WTC11 (cell line): ENCODE measurements at regions not wholly inside any gene's neighbourhood (a gene's known extent, or its start where the extent isn't known, plus 50 kb on each side); places are given as distances from the start of the nearest gene placed in this dataset.

Source experiments
- ATAC-seq: fragments of 200-7000 bp; cut with Tn5 transposase; 2 replicates; pipeline ENCODE4 v1.10.0; 2021; ENCODE audit warnings: mild to moderate bottlenecking, moderate library complexity
- CTCF ChIA-PET: fragments of 300-600 bp; sonication (Branson Sonifier 250); formaldehyde crosslinking; loops from one replicate; lab custom pipeline; 2021; ENCODE audit warnings: antibody characterized with exemption; lab: Charles Lee
- POLR2A ChIA-PET: fragments of 350-600 bp; sonication (Branson Sonifier 250); formaldehyde crosslinking; loops from one replicate; lab custom pipeline; 2021; ENCODE audit warnings: antibody characterized with exemption; lab: Charles Lee
- DNase-seq: peaks from one replicate; pipeline ENCODE4 v3.0.0; 2021; ENCODE audit warnings: low spot score
- H3K27ac Mint-ChIP-seq: 2 replicates; pipeline ENCODE4 v1.8.0; 2021; ENCODE audit warnings: mixed read lengths
- H3K27me3 Mint-ChIP-seq: 2 replicates; pipeline ENCODE4 v1.8.0; 2021; ENCODE audit warnings: low read depth, mild to moderate bottlenecking, moderate library complexity, mixed read lengths
- H3K36me3 Mint-ChIP-seq: 2 replicates; pipeline ENCODE4 v1.8.0; 2021; ENCODE audit warnings: mixed read lengths
- H3K4me1 Mint-ChIP-seq: 2 replicates; pipeline ENCODE4 v1.8.0; 2022; ENCODE audit warnings: mixed read lengths
- H3K4me3 Mint-ChIP-seq: 2 replicates; pipeline ENCODE4 v1.8.0; 2021; ENCODE audit warnings: mild to moderate bottlenecking, moderate library complexity, mixed read lengths
- H3K9me3 Mint-ChIP-seq: 2 replicates; pipeline ENCODE4 v1.8.0; 2021; ENCODE audit warnings: mixed read lengths
- CTCF ChIP-seq: fragments of 200-600 bp; IDR thresholded peaks from 2 replicates; pipeline ENCODE4 v1.8.0; 2022; ENCODE audit warnings: antibody characterized with exemption
- E2F4 ChIP-seq: sonication (generic); formaldehyde crosslinking; IDR thresholded peaks from 2 replicates; pipeline ENCODE4 v1.8.1; 2022; ENCODE audit warnings: low read depth, mild to moderate bottlenecking, moderate library complexity, missing genetic modification reagents, borderline replicate concordance
- EMX1 ChIP-seq: fragments of 250-450 bp; sonication (Bioruptor Pico); IDR thresholded peaks from 2 replicates; pipeline ENCODE4 v1.8.0; 2021; ENCODE audit warnings: mild to moderate bottlenecking
- ESRRA ChIP-seq: sonication (generic); formaldehyde crosslinking; IDR thresholded peaks from 2 replicates; pipeline ENCODE4 v1.8.1; 2022; ENCODE audit warnings: mild to moderate bottlenecking, missing genetic modification reagents, borderline replicate concordance
- NFE2L1 ChIP-seq: sonication (generic); formaldehyde crosslinking; IDR thresholded peaks from 2 replicates; pipeline ENCODE4 v1.8.1; 2023; ENCODE audit warnings: missing genetic modification reagents
- PRRX2 ChIP-seq: fragments of 250-450 bp; sonication (Bioruptor Pico); IDR thresholded peaks from 2 replicates; pipeline ENCODE4 v1.8.0; 2021; ENCODE audit warnings: mild to moderate bottlenecking
- SMAD4 ChIP-seq: sonication (generic); formaldehyde crosslinking; IDR thresholded peaks from 2 replicates; pipeline ENCODE4 v1.8.0; 2022; ENCODE audit warnings: mild to moderate bottlenecking, missing genetic modification reagents
- TEAD1 ChIP-seq: sonication (generic); formaldehyde crosslinking; IDR thresholded peaks from 2 replicates; pipeline ENCODE4 v1.8.0; 2022; ENCODE audit warnings: mild to moderate bottlenecking, missing genetic modification reagents
- USF1 ChIP-seq: sonication (generic); formaldehyde crosslinking; IDR thresholded peaks from 2 replicates; pipeline ENCODE4 v1.8.0; 2022; ENCODE audit warnings: mild to moderate bottlenecking, missing genetic modification reagents
- ZNF423 ChIP-seq: fragments of 250-450 bp; sonication (Bioruptor Pico); IDR thresholded peaks from 2 replicates; pipeline ENCODE4 v2.1.2; 2022; ENCODE audit warnings: mild to moderate bottlenecking, moderate library complexity
- ZNF425 ChIP-seq: fragments of 250-450 bp; sonication (Bioruptor Pico); conservative IDR thresholded peaks from 2 replicates; pipeline ENCODE4 v1.9.0; 2021; ENCODE audit warnings: mild to moderate bottlenecking
- TF ChIP-seq, protein P1 (sequence below): fragments of 250-450 bp; sonication (Bioruptor Pico); IDR thresholded peaks from 2 replicates; pipeline ENCODE4 v1.9.0; 2021; ENCODE audit warnings: mild to moderate bottlenecking, borderline replicate concordance
- TF ChIP-seq, protein P2 (sequence below): sonication (generic); formaldehyde crosslinking; IDR thresholded peaks from 2 replicates; pipeline ENCODE4 v1.8.1; 2023; ENCODE audit warnings: mild to moderate bottlenecking, missing genetic modification reagents
- TF ChIP-seq, protein P3 (sequence below): sonication (generic); formaldehyde crosslinking; conservative IDR thresholded peaks from 2 replicates; pipeline ENCODE4 v1.8.1; 2023; ENCODE audit warnings: mild to moderate bottlenecking, low read depth, missing genetic modification reagents, moderate library complexity
- TF ChIP-seq, protein P4 (sequence below): sonication (generic); formaldehyde crosslinking; IDR thresholded peaks from 2 replicates; pipeline ENCODE4 v1.8.1; 2022; ENCODE audit warnings: missing genetic modification reagents, borderline replicate concordance

DNA sequence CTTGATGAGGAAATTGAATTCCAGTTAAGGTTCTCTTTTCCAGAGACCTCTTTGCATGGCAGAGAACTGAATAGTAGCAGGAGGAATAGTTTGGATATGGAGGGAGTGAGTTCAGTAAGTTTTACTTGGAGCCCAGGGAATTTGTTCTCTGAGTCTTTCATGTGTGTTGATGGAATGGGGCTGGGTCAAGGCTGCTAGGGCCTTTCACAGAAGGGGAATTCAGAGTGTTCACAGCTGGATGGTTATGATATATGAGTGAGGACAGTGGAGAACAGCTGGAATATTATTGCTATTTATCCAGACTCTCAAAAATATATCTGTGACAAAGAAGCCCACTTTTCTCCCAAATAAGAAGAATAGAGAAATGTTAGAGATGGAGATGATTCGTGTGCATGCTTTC is 372.8 kb downstream of the PLK2 start (continued):
- TF ChIP-seq CTCF, result no peak
- TF ChIP-seq SMAD4 (CRISPR knock-in tag), result no peak
- TF ChIP-seq EMX1, result no peak
- TF ChIP-seq ESRRA (CRISPR knock-in tag), result no peak
- TF ChIP-seq, protein P1, sequence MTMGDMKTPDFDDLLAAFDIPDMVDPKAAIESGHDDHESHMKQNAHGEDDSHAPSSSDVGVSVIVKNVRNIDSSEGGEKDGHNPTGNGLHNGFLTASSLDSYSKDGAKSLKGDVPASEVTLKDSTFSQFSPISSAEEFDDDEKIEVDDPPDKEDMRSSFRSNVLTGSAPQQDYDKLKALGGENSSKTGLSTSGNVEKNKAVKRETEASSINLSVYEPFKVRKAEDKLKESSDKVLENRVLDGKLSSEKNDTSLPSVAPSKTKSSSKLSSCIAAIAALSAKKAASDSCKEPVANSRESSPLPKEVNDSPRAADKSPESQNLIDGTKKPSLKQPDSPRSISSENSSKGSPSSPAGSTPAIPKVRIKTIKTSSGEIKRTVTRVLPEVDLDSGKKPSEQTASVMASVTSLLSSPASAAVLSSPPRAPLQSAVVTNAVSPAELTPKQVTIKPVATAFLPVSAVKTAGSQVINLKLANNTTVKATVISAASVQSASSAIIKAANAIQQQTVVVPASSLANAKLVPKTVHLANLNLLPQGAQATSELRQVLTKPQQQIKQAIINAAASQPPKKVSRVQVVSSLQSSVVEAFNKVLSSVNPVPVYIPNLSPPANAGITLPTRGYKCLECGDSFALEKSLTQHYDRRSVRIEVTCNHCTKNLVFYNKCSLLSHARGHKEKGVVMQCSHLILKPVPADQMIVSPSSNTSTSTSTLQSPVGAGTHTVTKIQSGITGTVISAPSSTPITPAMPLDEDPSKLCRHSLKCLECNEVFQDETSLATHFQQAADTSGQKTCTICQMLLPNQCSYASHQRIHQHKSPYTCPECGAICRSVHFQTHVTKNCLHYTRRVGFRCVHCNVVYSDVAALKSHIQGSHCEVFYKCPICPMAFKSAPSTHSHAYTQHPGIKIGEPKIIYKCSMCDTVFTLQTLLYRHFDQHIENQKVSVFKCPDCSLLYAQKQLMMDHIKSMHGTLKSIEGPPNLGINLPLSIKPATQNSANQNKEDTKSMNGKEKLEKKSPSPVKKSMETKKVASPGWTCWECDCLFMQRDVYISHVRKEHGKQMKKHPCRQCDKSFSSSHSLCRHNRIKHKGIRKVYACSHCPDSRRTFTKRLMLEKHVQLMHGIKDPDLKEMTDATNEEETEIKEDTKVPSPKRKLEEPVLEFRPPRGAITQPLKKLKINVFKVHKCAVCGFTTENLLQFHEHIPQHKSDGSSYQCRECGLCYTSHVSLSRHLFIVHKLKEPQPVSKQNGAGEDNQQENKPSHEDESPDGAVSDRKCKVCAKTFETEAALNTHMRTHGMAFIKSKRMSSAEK (CRISPR knock-in tag), result no peak
- TF ChIP-seq, protein P2, sequence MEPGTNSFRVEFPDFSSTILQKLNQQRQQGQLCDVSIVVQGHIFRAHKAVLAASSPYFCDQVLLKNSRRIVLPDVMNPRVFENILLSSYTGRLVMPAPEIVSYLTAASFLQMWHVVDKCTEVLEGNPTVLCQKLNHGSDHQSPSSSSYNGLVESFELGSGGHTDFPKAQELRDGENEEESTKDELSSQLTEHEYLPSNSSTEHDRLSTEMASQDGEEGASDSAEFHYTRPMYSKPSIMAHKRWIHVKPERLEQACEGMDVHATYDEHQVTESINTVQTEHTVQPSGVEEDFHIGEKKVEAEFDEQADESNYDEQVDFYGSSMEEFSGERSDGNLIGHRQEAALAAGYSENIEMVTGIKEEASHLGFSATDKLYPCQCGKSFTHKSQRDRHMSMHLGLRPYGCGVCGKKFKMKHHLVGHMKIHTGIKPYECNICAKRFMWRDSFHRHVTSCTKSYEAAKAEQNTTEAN (CRISPR knock-in tag), result no peak

DNA sequence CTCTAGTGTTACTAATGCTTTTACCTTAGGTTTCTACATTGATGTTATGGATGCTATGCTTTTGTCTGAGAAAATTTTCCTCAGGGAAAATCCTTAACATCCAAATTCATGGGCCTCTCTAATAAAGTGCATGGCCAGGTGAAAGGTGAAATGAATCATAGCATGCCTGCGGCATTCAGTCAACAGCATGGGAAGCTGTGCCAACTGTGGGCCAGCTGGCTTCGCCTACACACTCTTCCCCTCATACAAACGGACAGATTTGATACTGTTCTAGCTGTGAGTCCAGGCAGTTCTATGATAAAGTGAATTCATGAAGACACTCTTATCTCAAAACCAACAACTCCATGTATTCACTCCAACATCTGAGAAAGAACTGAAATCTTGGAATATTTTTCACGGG is 374.1 kb downstream of the PLK2 start:
- CTCF ChIA-PET, result no interaction called here
- Mint-ChIP-seq H3K4me3 (no peak overlapping the region), H3K4me1 (peaks cover 14% of the 10 kb centered on the region), H3K27me3 (no peaks in the 10 kb centered on the region), H3K27ac (no peak overlapping the region), H3K9me3 (no peaks in the 10 kb centered on the region), H3K36me3 (no peaks in the 10 kb centered on the region)
- DNase-seq (no peak), ATAC-seq (no peak)
- POLR2A ChIA-PET, result no interaction called here
- no peak for TF ChIP-seq NFE2L1 (CRISPR knock-in tag)
- TF ChIP-seq, protein P1 (CRISPR knock-in tag), result no peak
- no peak for TF ChIP-seq E2F4 (CRISPR knock-in tag)
- no peak for TF ChIP-seq USF1 (CRISPR knock-in tag)
- TF ChIP-seq, protein P3, sequence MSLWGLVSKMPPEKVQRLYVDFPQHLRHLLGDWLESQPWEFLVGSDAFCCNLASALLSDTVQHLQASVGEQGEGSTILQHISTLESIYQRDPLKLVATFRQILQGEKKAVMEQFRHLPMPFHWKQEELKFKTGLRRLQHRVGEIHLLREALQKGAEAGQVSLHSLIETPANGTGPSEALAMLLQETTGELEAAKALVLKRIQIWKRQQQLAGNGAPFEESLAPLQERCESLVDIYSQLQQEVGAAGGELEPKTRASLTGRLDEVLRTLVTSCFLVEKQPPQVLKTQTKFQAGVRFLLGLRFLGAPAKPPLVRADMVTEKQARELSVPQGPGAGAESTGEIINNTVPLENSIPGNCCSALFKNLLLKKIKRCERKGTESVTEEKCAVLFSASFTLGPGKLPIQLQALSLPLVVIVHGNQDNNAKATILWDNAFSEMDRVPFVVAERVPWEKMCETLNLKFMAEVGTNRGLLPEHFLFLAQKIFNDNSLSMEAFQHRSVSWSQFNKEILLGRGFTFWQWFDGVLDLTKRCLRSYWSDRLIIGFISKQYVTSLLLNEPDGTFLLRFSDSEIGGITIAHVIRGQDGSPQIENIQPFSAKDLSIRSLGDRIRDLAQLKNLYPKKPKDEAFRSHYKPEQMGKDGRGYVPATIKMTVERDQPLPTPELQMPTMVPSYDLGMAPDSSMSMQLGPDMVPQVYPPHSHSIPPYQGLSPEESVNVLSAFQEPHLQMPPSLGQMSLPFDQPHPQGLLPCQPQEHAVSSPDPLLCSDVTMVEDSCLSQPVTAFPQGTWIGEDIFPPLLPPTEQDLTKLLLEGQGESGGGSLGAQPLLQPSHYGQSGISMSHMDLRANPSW, result no peak
- no peak for TF ChIP-seq ZNF423 (CRISPR knock-in tag)
- TF ChIP-seq, protein P4, sequence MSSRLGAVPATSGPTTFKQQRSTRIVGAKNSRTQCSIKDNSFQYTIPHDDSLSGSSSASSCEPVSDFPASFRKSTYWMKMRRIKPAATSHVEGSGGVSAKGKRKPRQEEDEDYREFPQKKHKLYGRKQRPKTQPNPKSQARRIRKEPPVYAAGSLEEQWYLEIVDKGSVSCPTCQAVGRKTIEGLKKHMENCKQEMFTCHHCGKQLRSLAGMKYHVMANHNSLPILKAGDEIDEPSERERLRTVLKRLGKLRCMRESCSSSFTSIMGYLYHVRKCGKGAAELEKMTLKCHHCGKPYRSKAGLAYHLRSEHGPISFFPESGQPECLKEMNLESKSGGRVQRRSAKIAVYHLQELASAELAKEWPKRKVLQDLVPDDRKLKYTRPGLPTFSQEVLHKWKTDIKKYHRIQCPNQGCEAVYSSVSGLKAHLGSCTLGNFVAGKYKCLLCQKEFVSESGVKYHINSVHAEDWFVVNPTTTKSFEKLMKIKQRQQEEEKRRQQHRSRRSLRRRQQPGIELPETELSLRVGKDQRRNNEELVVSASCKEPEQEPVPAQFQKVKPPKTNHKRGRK (CRISPR knock-in tag), result no peak
- TF ChIP-seq TEAD1, result no peak
- no peak for TF ChIP-seq ZNF425 (CRISPR knock-in tag)
- no peak for TF ChIP-seq PRRX2 (CRISPR knock-in tag)
